ENCODE measurements at regions not wholly inside any gene's neighbourhood (a gene's known extent, or its start where the extent isn't known, plus 50 kb on each side); places are given as distances from the start of the nearest gene placed in this dataset.

GRCh38 chr13:106078191-106078590 is 457.3 kb downstream of the EFNB2 start:
- no peak for TF ChIP-seq CTCF (IDR thresholded peaks at IDR 0.05; ENCODE audit: control insufficient read depth, extremely low read depth, insufficient read depth)
- H3K4me3 ChIP-seq (ENCODE audit: low read depth, low read length) = no peak overlapping the region
- DNase-seq (ENCODE audit: low read depth) = no peak

GRCh38 chr13:106077017-106077416 is 458.4 kb downstream of the EFNB2 start:
- no peak overlapping the region for H3K4me3 ChIP-seq (ENCODE audit: low read depth, low read length)
- no peak for DNase-seq (ENCODE audit: low read depth)
- TF ChIP-seq CTCF (IDR thresholded peaks at IDR 0.05; ENCODE audit: control insufficient read depth, extremely low read depth, insufficient read depth) = no peak

- no peak for TF ChIP-seq CTCF (IDR thresholded peaks at IDR 0.05; ENCODE audit: control insufficient read depth, extremely low read depth, insufficient read depth)
Observed at GRCh38 chr13:106072014-106072413, 463.4 kb downstream of the EFNB2 start.

GRCh38 chr13:106063591-106064313 is 471.7 kb downstream of the EFNB2 start:
- TF ChIP-seq CTCF (IDR thresholded peaks at IDR 0.05; ENCODE audit: control insufficient read depth, extremely low read depth, insufficient read depth) = no peak
- no peak for DNase-seq (ENCODE audit: low read depth)
- no peak overlapping the region for H3K4me3 ChIP-seq (ENCODE audit: low read depth, low read length)

More at GRCh38 chr13:106072014-106072413, 463.4 kb downstream of the EFNB2 start:
- no peak for DNase-seq (ENCODE audit: low read depth)
- no peak overlapping the region for H3K4me3 ChIP-seq (ENCODE audit: low read depth, low read length)

GRCh38 chr13:106061781-106062180 is 473.7 kb downstream of the EFNB2 start:
- H3K4me3 ChIP-seq (ENCODE audit: low read depth, low read length) = no peak overlapping the region
- no peak for TF ChIP-seq CTCF (IDR thresholded peaks at IDR 0.05; ENCODE audit: control insufficient read depth, extremely low read depth, insufficient read depth)
- no peak for DNase-seq (ENCODE audit: low read depth)

GRCh38 chr13:106056851-106057250 is 478.6 kb downstream of the EFNB2 start:
- H3K4me3 ChIP-seq (ENCODE audit: low read depth, low read length) = no peak overlapping the region
- TF ChIP-seq CTCF (IDR thresholded peaks at IDR 0.05; ENCODE audit: control insufficient read depth, extremely low read depth, insufficient read depth) = no peak
- no peak for DNase-seq (ENCODE audit: low read depth)

Measured in LNCaP clone FGC (cell line).